A549 (cell line): ENCODE measurements at regions not wholly inside any gene's neighbourhood (a gene's known extent, or its start where the extent isn't known, plus 50 kb on each side); places are given as distances from the start of the nearest gene placed in this dataset.

Source experiments
- ATAC-seq, 2 experiments: fragments of 200-7000 bp in 1 of 2; fragments of >200 bp in 1 of 2; cut with Nextera tagmentation in 1 of 2; cut with Tn5 transposase in 1 of 2; 3 replicates each; pipeline versions ENCODE4 v1.8.0 to v1.9.1; 2018 to 2020; ENCODE audit warnings: mild to moderate bottlenecking in 1 of 2, moderate library complexity in 1 of 2
- CTCF ChIA-PET: fragments of 300-600 bp; sonication (Branson Sonifier 250); formaldehyde crosslinking; extraction: SDS; loops from one replicate; lab custom pipeline; 2021; ENCODE audit warnings: antibody characterized with exemption, inconsistent platforms; lab: Yijun Ruan, JAX
- POLR2A ChIA-PET: fragments of 350-600 bp; formaldehyde crosslinking; extraction: SDS; loops from one replicate; lab custom pipeline; 2021; ENCODE audit warnings: antibody characterized with exemption, inconsistent platforms; lab: Yijun Ruan, JAX
- DNase-seq, 2 experiments: peaks; one replicate each; pipeline versions ENCODE4 v3.0.0 to v3.0.0-alpha.2; 2011 to 2016; ENCODE audit warnings: low read depth in 1 of 2, low spot score in 1 of 2
- FAIRE-seq: peaks from 2 replicates; lab custom pipeline; 2011; peaks lifted over from hg19 to GRCh38; lab: Jason Lieb, UNC
- H3K27ac ChIP-seq, 2 experiments: fragments of >200 bp; sonication (Bioruptor Twin); formaldehyde crosslinking; 3 replicates each; pipeline ENCODE4 v1.5.1; 2016 to 2017
- H3K4me1 ChIP-seq: fragments of >200 bp; sonication (Bioruptor Twin); formaldehyde crosslinking; 3 replicates; pipeline ENCODE4 v1.6.1; 2016
- H3K4me2 ChIP-seq: fragments of >200 bp; sonication (Bioruptor Twin); formaldehyde crosslinking; 3 replicates; pipeline ENCODE4 v1.6.1; 2016
- H3K4me3 ChIP-seq: fragments of >200 bp; sonication (Bioruptor Twin); formaldehyde crosslinking; 3 replicates; pipeline ENCODE4 v1.5.1; 2016
- H3K9me3 ChIP-seq: fragments of >200 bp; sonication (Bioruptor Twin); formaldehyde crosslinking; 3 replicates; pipeline ENCODE4 v1.6.1; 2016
- CBX8 ChIP-seq: fragments of 200-600 bp; sonication (generic); IDR thresholded peaks from 2 replicates; pipeline ENCODE4 v1.6.1; 2016
- EHMT2 ChIP-seq: fragments of 200-600 bp; sonication (generic); IDR thresholded peaks from 2 replicates; pipeline ENCODE4 v1.6.1; 2016; ENCODE audit warnings: antibody characterized with exemption, low read depth, mild to moderate bottlenecking, moderate library complexity
- ESRRA ChIP-seq: fragments of 150-350 bp; IDR thresholded peaks from 2 replicates; pipeline ENCODE4 v1.6.1; 2014; ENCODE audit warnings: mild to moderate bottlenecking, low read length, borderline replicate concordance
- FOXS1 ChIP-seq: fragments of 250-450 bp; sonication (Bioruptor Pico); IDR thresholded peaks from 2 replicates; pipeline ENCODE4 v1.5.0; 2020; ENCODE audit warnings: mild to moderate bottlenecking, moderate library complexity
- HDAC2 ChIP-seq: fragments of 200-600 bp; sonication (generic); IDR thresholded peaks from 2 replicates; pipeline ENCODE4 v1.6.1; 2016
- HEYL ChIP-seq: fragments of 250-450 bp; sonication (Bioruptor Pico); IDR thresholded peaks from 2 replicates; pipeline ENCODE4 v1.8.0; 2021; ENCODE audit warnings: mild to moderate bottlenecking, moderate library complexity
- JUN ChIP-seq, 2 experiments: fragments of >200 bp; sonication (Bioruptor Twin); formaldehyde crosslinking; IDR thresholded peaks; 2 replicates in 1 of 2; 3 replicates in 1 of 2; pipeline ENCODE4 v1.6.1; 2016 to 2017
- JUNB ChIP-seq: fragments of >200 bp; sonication (Bioruptor Twin); formaldehyde crosslinking; IDR thresholded peaks from 2 replicates; pipeline ENCODE4 v1.6.1; 2016
- KDM5A ChIP-seq: fragments of 200-600 bp; sonication (generic); IDR thresholded peaks from 2 replicates; pipeline ENCODE4 v1.6.1; 2016; ENCODE audit warnings: antibody characterized with exemption, mild to moderate bottlenecking
- MAFK ChIP-seq: fragments of 450-650 bp; IDR thresholded peaks from 2 replicates; pipeline ENCODE4 v1.6.1; 2014; ENCODE audit not compliant: partially characterized antibody
- MYC ChIP-seq: IDR thresholded peaks from 2 replicates; pipeline ENCODE4 v1.6.1; 2012; ENCODE audit warnings: mild to moderate bottlenecking, inconsistent platforms, low read length, improper control_type of control experiment, borderline replicate concordance
- NPAS2 ChIP-seq: fragments of 250-450 bp; sonication (Bioruptor Pico); IDR thresholded peaks from 2 replicates; pipeline ENCODE4 v1.8.0; 2022; ENCODE audit warnings: mild to moderate bottlenecking, moderate library complexity, borderline replicate concordance
- RAD21 ChIP-seq, 2 experiments: fragments of >200 bp in 1 of 2; sonication (Bioruptor Twin) in 1 of 2; formaldehyde crosslinking in 1 of 2; IDR thresholded peaks in 1 of 2; conservative IDR thresholded peaks in 1 of 2; 2 replicates in 1 of 2; 3 replicates in 1 of 2; pipeline ENCODE4 v1.6.1; 2012 to 2018; ENCODE audit warnings: inconsistent platforms in 1 of 2
- ZFP36 ChIP-seq: fragments of 450-650 bp; IDR thresholded peaks from 2 replicates; pipeline ENCODE4 v1.6.1; 2014; ENCODE audit warnings: borderline replicate concordance; ENCODE audit not compliant: partially characterized antibody
- ZSCAN20 ChIP-seq: fragments of 250-450 bp; sonication (Bioruptor Pico); IDR thresholded peaks from 2 replicates; pipeline ENCODE4 v1.8.0; 2022; ENCODE audit warnings: mild to moderate bottlenecking, moderate library complexity
- WGBS: methylation state at CpG from one replicate; pipeline ENCODE4 v1.1.6; 2017; ENCODE audit errors: missing lambda C conversion rate; 5-methylcytosine and 5-hydroxymethylcytosine counted together
- TF ChIP-seq, protein P1 (sequence below): fragments of 250-450 bp; sonication (Bioruptor Pico); IDR thresholded peaks from 2 replicates; pipeline ENCODE4 v1.5.0; 2020; ENCODE audit warnings: low read depth, mild to moderate bottlenecking, moderate library complexity
- TF ChIP-seq, protein P2 (sequence below): fragments of >200 bp; sonication (Bioruptor Twin); formaldehyde crosslinking; IDR thresholded peaks from 3 replicates; pipeline ENCODE4 v1.5.1; 2016
- TF ChIP-seq, protein P3 (sequence below): fragments of 450-650 bp; IDR thresholded peaks from 2 replicates; pipeline ENCODE4 v1.6.1; 2014; ENCODE audit warnings: antibody characterized with exemption
- TF ChIP-seq, protein P4 (sequence below): fragments of 200-600 bp; sonication (generic); IDR thresholded peaks from 2 replicates; pipeline ENCODE4 v1.6.1; 2016; ENCODE audit warnings: antibody characterized with exemption, mild to moderate bottlenecking, moderate library complexity
- TF ChIP-seq, protein P5 (sequence below): IDR thresholded peaks from 2 replicates; pipeline ENCODE4 v1.6.1; 2012

DNA sequence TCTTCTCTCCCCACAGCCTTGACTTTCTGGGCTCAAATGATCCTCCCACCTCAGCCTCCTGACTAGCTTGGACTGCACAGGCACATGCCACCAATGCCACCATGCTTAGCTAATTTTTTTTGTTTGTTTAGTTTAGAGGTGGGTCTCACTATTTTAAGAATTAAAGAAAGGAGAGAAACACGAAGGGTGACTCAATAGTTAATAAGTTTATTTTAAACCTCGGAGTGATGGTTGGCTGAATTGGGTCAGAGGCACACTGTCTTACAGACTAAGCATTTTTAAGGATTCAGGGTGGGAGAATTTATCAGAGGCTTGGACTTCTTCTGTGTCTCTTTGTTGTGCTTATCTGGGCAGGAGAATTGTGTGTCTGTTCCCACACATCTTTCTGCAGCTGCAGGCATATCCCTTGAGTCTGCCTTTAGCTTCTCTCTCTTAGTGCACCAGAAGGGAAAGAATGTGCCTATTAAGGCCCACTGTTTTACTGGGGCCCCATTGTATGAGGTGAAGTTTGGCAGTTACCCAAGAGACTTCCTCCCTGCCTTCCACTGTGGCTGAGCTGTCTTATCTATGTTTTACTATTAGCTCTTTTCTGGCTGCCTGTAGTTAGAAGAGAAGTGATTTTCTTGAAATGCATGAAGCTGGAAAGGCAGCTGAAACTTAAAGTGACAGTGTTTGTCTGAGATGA lies 2172.0 kb downstream of the TP53TG3F start:
- no peak overlapping the region for H3K27ac ChIP-seq
- H3K4me1 ChIP-seq, result no peaks in the 10 kb centered on the region
- ChIA-PET CTCF (no interaction called here), POLR2A (no interaction called here)
- no peak for TF ChIP-seq CBX8
- no peak for TF ChIP-seq ZFP36
- TF ChIP-seq, protein P1, sequence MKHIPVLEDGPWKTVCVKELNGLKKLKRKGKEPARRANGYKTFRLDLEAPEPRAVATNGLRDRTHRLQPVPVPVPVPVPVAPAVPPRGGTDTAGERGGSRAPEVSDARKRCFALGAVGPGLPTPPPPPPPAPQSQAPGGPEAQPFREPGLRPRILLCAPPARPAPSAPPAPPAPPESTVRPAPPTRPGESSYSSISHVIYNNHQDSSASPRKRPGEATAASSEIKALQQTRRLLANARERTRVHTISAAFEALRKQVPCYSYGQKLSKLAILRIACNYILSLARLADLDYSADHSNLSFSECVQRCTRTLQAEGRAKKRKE (CRISPR knock-in tag), result no peak
- TF ChIP-seq KDM5A, result no peak
- no peak for TF ChIP-seq HEYL (CRISPR knock-in tag)
- H3K4me3 ChIP-seq, result no peak overlapping the region
- ATAC-seq (no peak), DNase-seq (no peak), FAIRE-seq (no peak)
- H3K9me3 ChIP-seq, result no peaks in the 10 kb centered on the region
- WGBS, result 1% methylated on average over 2 of the region's 2 CpGs
- H3K4me2 ChIP-seq, result no peak overlapping the region

DNA sequence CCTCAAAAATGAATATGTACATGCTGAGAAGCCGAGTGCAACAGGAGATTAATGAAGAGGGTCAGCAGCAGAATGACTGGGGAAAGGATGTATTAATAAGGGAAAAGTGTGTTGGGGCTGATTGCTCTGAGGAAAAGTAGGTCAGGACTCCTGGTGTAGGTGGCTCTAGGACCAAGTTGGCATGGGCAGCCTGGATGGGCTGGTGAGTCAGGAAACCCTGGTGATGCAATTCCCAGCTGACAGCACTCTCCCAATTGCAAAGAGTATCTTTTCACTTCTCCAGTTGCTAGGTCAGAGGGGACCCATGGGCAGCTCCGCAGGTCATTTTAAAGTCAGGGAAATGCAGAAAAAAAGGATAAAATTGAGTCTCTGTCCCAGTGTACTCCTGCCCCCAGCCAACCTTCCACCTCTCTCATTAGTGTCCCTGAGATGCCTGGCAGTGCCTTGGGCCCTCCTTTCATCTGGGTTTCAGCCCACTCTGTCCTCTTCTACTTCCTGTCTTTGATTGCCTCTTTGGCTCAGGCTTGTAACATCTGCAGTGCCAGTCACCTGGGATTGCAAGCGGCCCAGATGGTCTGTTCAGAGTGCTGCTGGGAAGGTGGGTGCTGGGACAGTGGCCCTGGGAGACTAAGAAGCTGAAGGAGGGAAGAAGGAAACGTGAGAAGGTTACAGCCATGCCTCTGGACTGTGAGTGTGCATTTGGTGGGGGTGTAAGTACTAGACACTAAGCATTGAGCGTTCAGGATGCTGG lies 2177.2 kb downstream of the TP53TG3F start:
- Histone ChIP-seq H3K9me3 (no peaks in the 10 kb centered on the region), H3K4me3 (no peak overlapping the region), H3K4me1 (no peaks in the 10 kb centered on the region), H3K27ac (no peak overlapping the region), H3K4me2 (no peak overlapping the region)
- CTCF ChIA-PET, result interaction anchor here (1.2 kb wide), 1 partner anchor 11 kb away, joined by 3 read pairs; no protein-coding TSS in a partner anchor
- DNase-seq, result no peak
- no peak for TF ChIP-seq JUN (IDR thresholded peaks at IDR 0.05)
- no peak for TF ChIP-seq ZSCAN20
- TF ChIP-seq HDAC2, result no peak
- TF ChIP-seq EHMT2, result no peak
- TF ChIP-seq, protein P2, sequence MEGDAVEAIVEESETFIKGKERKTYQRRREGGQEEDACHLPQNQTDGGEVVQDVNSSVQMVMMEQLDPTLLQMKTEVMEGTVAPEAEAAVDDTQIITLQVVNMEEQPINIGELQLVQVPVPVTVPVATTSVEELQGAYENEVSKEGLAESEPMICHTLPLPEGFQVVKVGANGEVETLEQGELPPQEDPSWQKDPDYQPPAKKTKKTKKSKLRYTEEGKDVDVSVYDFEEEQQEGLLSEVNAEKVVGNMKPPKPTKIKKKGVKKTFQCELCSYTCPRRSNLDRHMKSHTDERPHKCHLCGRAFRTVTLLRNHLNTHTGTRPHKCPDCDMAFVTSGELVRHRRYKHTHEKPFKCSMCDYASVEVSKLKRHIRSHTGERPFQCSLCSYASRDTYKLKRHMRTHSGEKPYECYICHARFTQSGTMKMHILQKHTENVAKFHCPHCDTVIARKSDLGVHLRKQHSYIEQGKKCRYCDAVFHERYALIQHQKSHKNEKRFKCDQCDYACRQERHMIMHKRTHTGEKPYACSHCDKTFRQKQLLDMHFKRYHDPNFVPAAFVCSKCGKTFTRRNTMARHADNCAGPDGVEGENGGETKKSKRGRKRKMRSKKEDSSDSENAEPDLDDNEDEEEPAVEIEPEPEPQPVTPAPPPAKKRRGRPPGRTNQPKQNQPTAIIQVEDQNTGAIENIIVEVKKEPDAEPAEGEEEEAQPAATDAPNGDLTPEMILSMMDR, result no peak
- TF ChIP-seq NPAS2 (CRISPR knock-in tag), result no peak
- ATAC-seq, result no peak
- POLR2A ChIA-PET, result no interaction called here
- no peak for FAIRE-seq
- 1% methylated on average over 5 of the region's 5 CpGs for WGBS

DNA sequence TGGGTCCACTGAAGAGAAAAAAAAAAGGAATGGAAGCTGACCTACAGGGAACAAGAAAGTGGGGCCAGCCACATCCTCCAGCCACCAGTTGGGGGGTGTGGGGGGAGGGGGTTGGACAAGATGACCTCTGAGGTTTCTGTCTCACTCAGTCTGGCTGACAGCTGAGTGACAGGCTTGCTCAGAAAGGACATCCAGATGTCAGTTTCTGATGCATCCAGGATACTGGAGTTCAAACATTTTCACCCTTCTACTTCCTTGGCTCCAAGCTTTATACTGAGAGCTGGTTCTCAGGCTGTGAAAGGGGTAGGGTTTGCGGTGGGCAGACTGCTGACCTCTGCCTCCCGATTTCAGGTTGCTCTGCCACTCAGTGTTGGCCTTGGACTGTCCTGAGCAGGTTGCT lies 2178.3 kb downstream of the TP53TG3F start:
- ATAC-seq (no peak), FAIRE-seq (no peak), DNase-seq (no peak)
- Histone ChIP-seq H3K4me1 (no peaks in the 10 kb centered on the region), H3K9me3 (no peaks in the 10 kb centered on the region), H3K4me2 (no peak overlapping the region), H3K27ac (no peak overlapping the region), H3K4me3 (no peak overlapping the region)
- CTCF ChIA-PET, result interaction anchor here (1.2 kb wide), 1 partner anchor 12 kb away, joined by 3 read pairs; no protein-coding TSS in a partner anchor
- WGBS, result 0% methylated on average over 2 of the region's 2 CpGs
- POLR2A ChIA-PET, result no interaction called here
- TF ChIP-seq EHMT2, result no peak
- TF ChIP-seq, protein P3, sequence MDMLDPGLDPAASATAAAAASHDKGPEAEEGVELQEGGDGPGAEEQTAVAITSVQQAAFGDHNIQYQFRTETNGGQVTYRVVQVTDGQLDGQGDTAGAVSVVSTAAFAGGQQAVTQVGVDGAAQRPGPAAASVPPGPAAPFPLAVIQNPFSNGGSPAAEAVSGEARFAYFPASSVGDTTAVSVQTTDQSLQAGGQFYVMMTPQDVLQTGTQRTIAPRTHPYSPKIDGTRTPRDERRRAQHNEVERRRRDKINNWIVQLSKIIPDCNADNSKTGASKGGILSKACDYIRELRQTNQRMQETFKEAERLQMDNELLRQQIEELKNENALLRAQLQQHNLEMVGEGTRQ, result no peak
- TF ChIP-seq, protein P4, sequence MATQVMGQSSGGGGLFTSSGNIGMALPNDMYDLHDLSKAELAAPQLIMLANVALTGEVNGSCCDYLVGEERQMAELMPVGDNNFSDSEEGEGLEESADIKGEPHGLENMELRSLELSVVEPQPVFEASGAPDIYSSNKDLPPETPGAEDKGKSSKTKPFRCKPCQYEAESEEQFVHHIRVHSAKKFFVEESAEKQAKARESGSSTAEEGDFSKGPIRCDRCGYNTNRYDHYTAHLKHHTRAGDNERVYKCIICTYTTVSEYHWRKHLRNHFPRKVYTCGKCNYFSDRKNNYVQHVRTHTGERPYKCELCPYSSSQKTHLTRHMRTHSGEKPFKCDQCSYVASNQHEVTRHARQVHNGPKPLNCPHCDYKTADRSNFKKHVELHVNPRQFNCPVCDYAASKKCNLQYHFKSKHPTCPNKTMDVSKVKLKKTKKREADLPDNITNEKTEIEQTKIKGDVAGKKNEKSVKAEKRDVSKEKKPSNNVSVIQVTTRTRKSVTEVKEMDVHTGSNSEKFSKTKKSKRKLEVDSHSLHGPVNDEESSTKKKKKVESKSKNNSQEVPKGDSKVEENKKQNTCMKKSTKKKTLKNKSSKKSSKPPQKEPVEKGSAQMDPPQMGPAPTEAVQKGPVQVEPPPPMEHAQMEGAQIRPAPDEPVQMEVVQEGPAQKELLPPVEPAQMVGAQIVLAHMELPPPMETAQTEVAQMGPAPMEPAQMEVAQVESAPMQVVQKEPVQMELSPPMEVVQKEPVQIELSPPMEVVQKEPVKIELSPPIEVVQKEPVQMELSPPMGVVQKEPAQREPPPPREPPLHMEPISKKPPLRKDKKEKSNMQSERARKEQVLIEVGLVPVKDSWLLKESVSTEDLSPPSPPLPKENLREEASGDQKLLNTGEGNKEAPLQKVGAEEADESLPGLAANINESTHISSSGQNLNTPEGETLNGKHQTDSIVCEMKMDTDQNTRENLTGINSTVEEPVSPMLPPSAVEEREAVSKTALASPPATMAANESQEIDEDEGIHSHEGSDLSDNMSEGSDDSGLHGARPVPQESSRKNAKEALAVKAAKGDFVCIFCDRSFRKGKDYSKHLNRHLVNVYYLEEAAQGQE, result no peak
- TF ChIP-seq JUNB, result no peak
- no peak for TF ChIP-seq RAD21 (conservative IDR thresholded peaks at IDR 0.05 in 1 of 2, IDR thresholded peaks at IDR 0.05 in 1 of 2)
- no peak for TF ChIP-seq NPAS2 (CRISPR knock-in tag)
- no peak for TF ChIP-seq CBX8
- TF ChIP-seq FOXS1 (CRISPR knock-in tag), result no peak
- no peak for TF ChIP-seq MYC
- TF ChIP-seq, protein P5, sequence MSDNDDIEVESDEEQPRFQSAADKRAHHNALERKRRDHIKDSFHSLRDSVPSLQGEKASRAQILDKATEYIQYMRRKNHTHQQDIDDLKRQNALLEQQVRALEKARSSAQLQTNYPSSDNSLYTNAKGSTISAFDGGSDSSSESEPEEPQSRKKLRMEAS, result no peak
- TF ChIP-seq ESRRA, result no peak
- TF ChIP-seq MAFK, result no peak
